Ishikawa (cell line): ENCODE measurements at regions not wholly inside any gene's neighbourhood (a gene's known extent, or its start where the extent isn't known, plus 50 kb on each side); places are given as distances from the start of the nearest gene placed in this dataset.

Experiments used
- CEBPB ChIP-seq: IDR thresholded peaks from 2 replicates; pipeline ENCODE4 v1.6.1; 2012
- CREB1 ChIP-seq: IDR thresholded peaks from 2 replicates; pipeline ENCODE4 v1.6.1; 2012; ENCODE audit warnings: low read depth
- EGR1 ChIP-seq: IDR thresholded peaks from 2 replicates; pipeline ENCODE4 v1.6.1; 2012
- EP300 ChIP-seq: IDR thresholded peaks from 2 replicates; pipeline ENCODE4 v1.6.1; 2012; ENCODE audit warnings: borderline replicate concordance
- FOXM1 ChIP-seq: IDR thresholded peaks from 2 replicates; pipeline ENCODE4 v1.6.1; 2012; ENCODE audit warnings: low read depth, borderline replicate concordance
- MAX ChIP-seq: IDR thresholded peaks from 2 replicates; pipeline ENCODE4 v1.6.1; 2012
- NFIC ChIP-seq: IDR thresholded peaks from 2 replicates; pipeline ENCODE4 v1.6.1; 2012
- RAD21 ChIP-seq: IDR thresholded peaks from 2 replicates; pipeline ENCODE4 v1.6.1; 2012; ENCODE audit warnings: low read depth
- REST ChIP-seq: IDR thresholded peaks from 2 replicates; pipeline ENCODE4 v1.6.1; 2012; ENCODE audit warnings: low read depth, mild to moderate bottlenecking
- TAF1 ChIP-seq: IDR thresholded peaks from 2 replicates; pipeline ENCODE4 v1.6.1; 2012; ENCODE audit warnings: low read depth, mild to moderate bottlenecking
- TCF12 ChIP-seq: IDR thresholded peaks from 2 replicates; pipeline ENCODE4 v1.6.1; 2012; ENCODE audit warnings: low read depth
- TEAD4 ChIP-seq: IDR thresholded peaks from 2 replicates; pipeline ENCODE4 v1.6.1; 2012
- YY1 ChIP-seq: IDR thresholded peaks from 2 replicates; pipeline ENCODE4 v1.6.1; 2012; ENCODE audit warnings: low read depth
- ZBTB7A ChIP-seq: IDR thresholded peaks from 2 replicates; pipeline ENCODE4 v1.6.1; 2012; ENCODE audit warnings: low read depth
- TF ChIP-seq, protein P1 (sequence below): IDR thresholded peaks from 2 replicates; pipeline ENCODE4 v1.6.1; 2012

DNA sequence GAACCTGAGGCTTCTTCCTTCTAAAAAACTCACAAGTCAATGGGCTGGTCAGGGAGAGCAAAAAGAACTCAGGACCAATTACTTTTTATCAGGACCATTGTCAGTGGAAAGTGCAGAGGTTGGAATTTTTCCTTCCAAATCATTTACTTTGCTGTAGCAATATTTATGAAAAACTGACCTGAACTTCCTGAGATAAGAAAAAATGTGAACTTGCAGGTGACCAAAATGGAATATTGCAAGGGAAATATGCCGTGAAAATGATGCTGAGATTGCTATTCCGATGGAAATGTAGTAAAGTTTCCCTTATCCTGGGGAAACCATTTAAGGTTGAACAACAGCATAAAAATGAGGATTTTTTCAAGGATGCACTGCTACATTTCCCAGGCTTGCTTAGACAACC lies 148.3 kb upstream of the PFKP start:
- TF ChIP-seq CREB1 (no peak), EP300 (no peak), REST (no peak), TCF12 (no peak)

- TF ChIP-seq CREB1 (no peak), ZBTB7A (no peak), EP300 (no peak), EGR1 (no peak)
- TF ChIP-seq, protein P1, sequence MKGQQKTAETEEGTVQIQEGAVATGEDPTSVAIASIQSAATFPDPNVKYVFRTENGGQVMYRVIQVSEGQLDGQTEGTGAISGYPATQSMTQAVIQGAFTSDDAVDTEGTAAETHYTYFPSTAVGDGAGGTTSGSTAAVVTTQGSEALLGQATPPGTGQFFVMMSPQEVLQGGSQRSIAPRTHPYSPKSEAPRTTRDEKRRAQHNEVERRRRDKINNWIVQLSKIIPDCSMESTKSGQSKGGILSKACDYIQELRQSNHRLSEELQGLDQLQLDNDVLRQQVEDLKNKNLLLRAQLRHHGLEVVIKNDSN = no peak
These were observed 148.9 kb upstream of the PFKP start for GRCh38 chr10:2918489-2918888.

DNA sequence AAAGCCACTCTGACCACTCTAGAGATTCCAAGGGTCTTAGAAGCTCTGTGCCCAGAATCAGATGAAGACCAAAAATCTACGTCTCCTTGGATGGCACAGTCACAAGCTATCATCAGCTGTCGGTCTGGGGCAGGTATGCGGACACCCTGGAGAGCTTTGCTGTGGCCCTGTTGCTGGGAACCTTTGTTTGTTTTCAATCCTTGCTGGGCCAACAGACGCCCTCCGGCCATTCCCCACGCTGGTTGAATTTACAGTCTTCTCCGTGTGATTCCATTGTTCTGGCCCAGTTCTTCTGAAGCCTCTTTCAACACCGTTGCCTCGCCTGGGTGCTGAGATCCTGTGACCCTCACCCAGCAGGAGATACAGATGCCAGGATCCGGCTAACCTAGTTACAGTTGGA lies 149.4 kb upstream of the PFKP start:
- TF ChIP-seq YY1 = no peak
- no peak for TF ChIP-seq TCF12
- TF ChIP-seq ZBTB7A = no peak
- TF ChIP-seq, protein P1 = no peak
- TF ChIP-seq EGR1 = no peak
- TF ChIP-seq RAD21 = no peak
- no peak for TF ChIP-seq MAX
- no peak for TF ChIP-seq NFIC
- no peak for TF ChIP-seq TEAD4
- no peak for TF ChIP-seq FOXM1
- TF ChIP-seq REST = no peak
- TF ChIP-seq CREB1 = no peak
- TF ChIP-seq TAF1 = no peak
- TF ChIP-seq EP300 = no peak
- no peak for TF ChIP-seq CEBPB

GRCh38 chr10:2915412-2915811 lies 151.9 kb upstream of the PFKP start:
- no peak for TF ChIP-seq CREB1
- TF ChIP-seq ZBTB7A = no peak
- no peak for TF ChIP-seq YY1
- no peak for TF ChIP-seq CEBPB
- no peak for TF ChIP-seq RAD21
- TF ChIP-seq TEAD4 = no peak
- TF ChIP-seq NFIC = no peak
- TF ChIP-seq FOXM1 = no peak
- TF ChIP-seq EP300 = no peak
- no peak for TF ChIP-seq EGR1
- no peak for TF ChIP-seq MAX
- TF ChIP-seq, protein P1 = no peak
- TF ChIP-seq REST = no peak
- TF ChIP-seq TAF1 = no peak
- no peak for TF ChIP-seq TCF12

DNA sequence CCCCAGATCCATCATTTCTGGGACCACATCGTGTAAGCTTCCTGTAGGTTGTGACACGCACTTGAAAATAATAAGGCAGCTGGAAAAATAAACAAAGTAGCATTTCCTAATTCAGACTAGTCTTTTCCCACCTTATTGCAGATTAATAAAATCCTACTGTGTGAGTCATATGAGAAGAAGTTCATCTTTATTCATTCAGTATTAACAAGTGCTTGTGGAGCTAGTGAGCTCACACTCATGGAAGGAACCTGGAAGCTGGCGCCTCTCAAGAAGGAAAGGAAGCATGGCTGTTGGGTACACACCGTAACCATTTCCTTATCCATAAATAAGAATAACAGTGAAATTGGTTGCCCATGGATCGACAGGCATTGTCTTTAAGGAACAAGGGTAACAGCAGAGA lies 152.6 kb upstream of the PFKP start:
- TF ChIP-seq CEBPB (no peak), MAX (no peak), RAD21 (no peak), YY1 (no peak), TEAD4 (no peak), FOXM1 (no peak), TCF12 (no peak), ZBTB7A (no peak), TAF1 (no peak), REST (no peak), NFIC (no peak)
- TF ChIP-seq, protein P1 = no peak
